B cell (primary cell): ENCODE measurements at regions not wholly inside any gene's neighbourhood (a gene's known extent, or its start where the extent isn't known, plus 50 kb on each side); places are given as distances from the start of the nearest gene placed in this dataset.

Experiments
- CTCF ChIP-seq: fragments of 200-600 bp; IDR thresholded peaks from one replicate; pipeline ENCODE4 v1.8.0; 2022; ENCODE audit warnings: antibody characterized with exemption, mild to moderate bottlenecking
- EZH2 ChIP-seq: IDR thresholded peaks from 2 replicates; pipeline ENCODE4 v1.6.1; 2012; ENCODE audit warnings: borderline replicate concordance, low read depth, mild to moderate bottlenecking, moderate library complexity, low read length; ENCODE audit not compliant: insufficient read depth, poor library complexity, severe bottlenecking

- TF ChIP-seq CTCF: no peak
- no peak for TF ChIP-seq EZH2
Observed at GRCh38 chr21:38170704-38171682, 85.8 kb upstream of the KCNJ15 start.
